SK-N-SH (cell line): ENCODE measurements at regions not wholly inside any gene's neighbourhood (a gene's known extent, or its start where the extent isn't known, plus 50 kb on each side); places are given as distances from the start of the nearest gene placed in this dataset.

ENCODE experiments used
- ELF1 ChIP-seq: IDR thresholded peaks from 2 replicates; pipeline ENCODE4 v1.4.0; 2012
- EP300 ChIP-seq, 2 experiments: IDR thresholded peaks; 2 replicates each; pipeline versions ENCODE4 v1.4.0 to v1.6.1; 2012; ENCODE audit warnings: borderline replicate concordance in 1 of 2, low read depth in 1 of 2, low read length in 1 of 2
- FOXM1 ChIP-seq: IDR thresholded peaks from 2 replicates; pipeline ENCODE4 v1.4.0; 2012; ENCODE audit warnings: low read depth, mild to moderate bottlenecking
- GABPA ChIP-seq: IDR thresholded peaks from 2 replicates; pipeline ENCODE4 v1.4.0; 2012; ENCODE audit warnings: low read depth, mild to moderate bottlenecking
- GATA2 ChIP-seq: sonication (generic); formaldehyde crosslinking; IDR thresholded peaks from 2 replicates; pipeline ENCODE4 v1.5.0; 2020; ENCODE audit warnings: mild to moderate bottlenecking, missing genetic modification reagents
- MXI1 ChIP-seq: IDR thresholded peaks from 2 replicates; pipeline ENCODE4 v1.6.1; 2012; ENCODE audit warnings: mild to moderate bottlenecking, low read depth, low read length, improper control_type of control experiment
- POLR2AphosphoS5 ChIP-seq: IDR thresholded peaks from 2 replicates; pipeline ENCODE4 v1.6.1; 2012; ENCODE audit warnings: low read depth, low read length
- RCOR1 ChIP-seq: fragments of 150-350 bp; IDR thresholded peaks from 2 replicates; pipeline ENCODE4 v1.6.1; 2017; ENCODE audit warnings: antibody characterized with exemption, low read length
- RXRA ChIP-seq: IDR thresholded peaks from 2 replicates; pipeline ENCODE4 v1.4.0; 2012; ENCODE audit warnings: low read depth, mild to moderate bottlenecking, borderline replicate concordance
- TF ChIP-seq, protein P1 (sequence below): fragments of 200-600 bp; sonication (generic); IDR thresholded peaks from 2 replicates; pipeline ENCODE4 v1.6.1; 2017; ENCODE audit warnings: antibody characterized with exemption, mild to moderate bottlenecking, moderate library complexity
- TF ChIP-seq, protein P2 (sequence below): IDR thresholded peaks from 2 replicates; pipeline ENCODE4 v1.4.0; 2012; ENCODE audit warnings: low read depth
- TF ChIP-seq, protein P3 (sequence below): fragments of 150-350 bp; IDR thresholded peaks from 2 replicates; pipeline ENCODE4 v1.6.1; 2016; ENCODE audit warnings: mild to moderate bottlenecking, low read depth, low read length
- TF ChIP-seq, protein P4 (sequence below): IDR thresholded peaks from 2 replicates; pipeline ENCODE4; 2012

DNA sequence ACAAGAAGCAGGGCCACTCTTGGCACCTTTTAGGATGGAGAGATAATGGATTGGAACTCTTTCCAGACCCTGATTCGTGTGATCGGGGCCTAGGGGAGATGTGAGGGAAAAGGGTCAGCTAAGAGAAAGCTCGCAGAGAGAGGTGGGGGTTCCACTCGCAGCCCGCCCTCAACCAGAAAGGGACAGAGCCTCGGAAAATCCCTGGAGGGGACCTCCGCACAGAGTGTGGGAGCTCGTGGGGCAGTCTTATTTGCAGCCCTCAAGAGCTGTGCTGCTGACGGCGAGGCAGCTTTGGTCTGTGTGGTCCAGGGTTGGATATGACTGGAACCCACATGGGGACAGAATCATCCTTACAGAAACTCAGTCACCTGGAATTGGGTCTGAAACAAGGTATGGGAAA is 184.3 kb upstream of the PMEPA1 start:
- TF ChIP-seq, protein P1, sequence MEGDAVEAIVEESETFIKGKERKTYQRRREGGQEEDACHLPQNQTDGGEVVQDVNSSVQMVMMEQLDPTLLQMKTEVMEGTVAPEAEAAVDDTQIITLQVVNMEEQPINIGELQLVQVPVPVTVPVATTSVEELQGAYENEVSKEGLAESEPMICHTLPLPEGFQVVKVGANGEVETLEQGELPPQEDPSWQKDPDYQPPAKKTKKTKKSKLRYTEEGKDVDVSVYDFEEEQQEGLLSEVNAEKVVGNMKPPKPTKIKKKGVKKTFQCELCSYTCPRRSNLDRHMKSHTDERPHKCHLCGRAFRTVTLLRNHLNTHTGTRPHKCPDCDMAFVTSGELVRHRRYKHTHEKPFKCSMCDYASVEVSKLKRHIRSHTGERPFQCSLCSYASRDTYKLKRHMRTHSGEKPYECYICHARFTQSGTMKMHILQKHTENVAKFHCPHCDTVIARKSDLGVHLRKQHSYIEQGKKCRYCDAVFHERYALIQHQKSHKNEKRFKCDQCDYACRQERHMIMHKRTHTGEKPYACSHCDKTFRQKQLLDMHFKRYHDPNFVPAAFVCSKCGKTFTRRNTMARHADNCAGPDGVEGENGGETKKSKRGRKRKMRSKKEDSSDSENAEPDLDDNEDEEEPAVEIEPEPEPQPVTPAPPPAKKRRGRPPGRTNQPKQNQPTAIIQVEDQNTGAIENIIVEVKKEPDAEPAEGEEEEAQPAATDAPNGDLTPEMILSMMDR: no peak
- TF ChIP-seq RCOR1 (no peak), POLR2AphosphoS5 (no peak), RXRA (no peak), EP300 (IDR thresholded peaks at IDR 0.05; ENCODE audit: borderline replicate concordance in 1 of 2, low read depth in 1 of 2, low read length in 1 of 2) (no peak), GATA2 (CRISPR knock-in tag) (no peak), ELF1 (no peak), MXI1 (no peak), GABPA (no peak), FOXM1 (no peak)
- TF ChIP-seq, protein P2, sequence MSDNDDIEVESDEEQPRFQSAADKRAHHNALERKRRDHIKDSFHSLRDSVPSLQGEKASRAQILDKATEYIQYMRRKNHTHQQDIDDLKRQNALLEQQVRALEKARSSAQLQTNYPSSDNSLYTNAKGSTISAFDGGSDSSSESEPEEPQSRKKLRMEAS: no peak
- TF ChIP-seq, protein P3, sequence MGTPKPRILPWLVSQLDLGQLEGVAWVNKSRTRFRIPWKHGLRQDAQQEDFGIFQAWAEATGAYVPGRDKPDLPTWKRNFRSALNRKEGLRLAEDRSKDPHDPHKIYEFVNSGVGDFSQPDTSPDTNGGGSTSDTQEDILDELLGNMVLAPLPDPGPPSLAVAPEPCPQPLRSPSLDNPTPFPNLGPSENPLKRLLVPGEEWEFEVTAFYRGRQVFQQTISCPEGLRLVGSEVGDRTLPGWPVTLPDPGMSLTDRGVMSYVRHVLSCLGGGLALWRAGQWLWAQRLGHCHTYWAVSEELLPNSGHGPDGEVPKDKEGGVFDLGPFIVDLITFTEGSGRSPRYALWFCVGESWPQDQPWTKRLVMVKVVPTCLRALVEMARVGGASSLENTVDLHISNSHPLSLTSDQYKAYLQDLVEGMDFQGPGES: no peak
- TF ChIP-seq, protein P4, sequence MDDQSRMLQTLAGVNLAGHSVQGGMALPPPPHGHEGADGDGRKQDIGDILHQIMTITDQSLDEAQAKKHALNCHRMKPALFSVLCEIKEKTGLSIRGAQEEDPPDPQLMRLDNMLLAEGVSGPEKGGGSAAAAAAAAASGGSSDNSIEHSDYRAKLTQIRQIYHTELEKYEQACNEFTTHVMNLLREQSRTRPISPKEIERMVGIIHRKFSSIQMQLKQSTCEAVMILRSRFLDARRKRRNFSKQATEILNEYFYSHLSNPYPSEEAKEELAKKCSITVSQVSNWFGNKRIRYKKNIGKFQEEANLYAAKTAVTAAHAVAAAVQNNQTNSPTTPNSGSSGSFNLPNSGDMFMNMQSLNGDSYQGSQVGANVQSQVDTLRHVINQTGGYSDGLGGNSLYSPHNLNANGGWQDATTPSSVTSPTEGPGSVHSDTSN: no peak
